Suprapubic skin (tissue), 3 donors: ENCODE measurements at regions not wholly inside any gene's neighbourhood (a gene's known extent, or its start where the extent isn't known, plus 50 kb on each side); places are given as distances from the start of the nearest gene placed in this dataset.

ENCODE experiments used
- EP300 ChIP-seq: sonication (generic); formaldehyde crosslinking; IDR thresholded peaks from one replicate; pipeline ENCODE4 v1.6.1; 2017; ENCODE audit warnings: antibody characterized with exemption
- POLR2A ChIP-seq, 2 donors: fragments of 450-650 bp; IDR thresholded peaks; one replicate each; pipeline ENCODE4 v1.6.1; 2017; ENCODE audit warnings: antibody characterized with exemption in 2 of 2, mild to moderate bottlenecking in 2 of 2, moderate library complexity in 2 of 2
- TF ChIP-seq, protein P1 (sequence below), 2 donors: fragments of 200-600 bp in 1 of 2; fragments of 450-650 bp in 1 of 2; sonication (generic) in 1 of 2; IDR thresholded peaks; one replicate each; pipeline ENCODE4 v1.5.1; 2016 to 2019; ENCODE audit warnings: antibody characterized with exemption in 2 of 2, mild to moderate bottlenecking in 1 of 2, moderate library complexity in 1 of 2

DNA sequence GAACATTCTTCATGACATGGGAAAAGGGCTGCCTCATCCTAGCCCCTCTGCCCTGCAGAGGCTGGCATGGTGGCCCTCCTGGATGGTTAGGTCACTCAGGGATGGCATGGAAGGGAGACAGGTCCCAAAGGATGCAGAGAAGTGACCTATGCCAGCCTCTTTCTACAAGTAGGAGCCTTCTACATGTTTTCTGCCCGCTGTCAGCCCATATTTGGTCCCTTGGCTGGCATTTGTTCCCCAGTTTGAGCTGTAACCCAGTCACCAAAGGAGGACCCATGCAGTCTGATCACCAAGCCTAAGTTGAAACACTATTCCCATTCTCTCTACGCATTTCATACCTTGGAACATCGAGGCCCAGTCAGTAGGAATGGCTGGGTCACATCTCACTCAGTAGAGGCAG is 95.4 kb downstream of the PJA1 start:
- TF ChIP-seq, protein P1, sequence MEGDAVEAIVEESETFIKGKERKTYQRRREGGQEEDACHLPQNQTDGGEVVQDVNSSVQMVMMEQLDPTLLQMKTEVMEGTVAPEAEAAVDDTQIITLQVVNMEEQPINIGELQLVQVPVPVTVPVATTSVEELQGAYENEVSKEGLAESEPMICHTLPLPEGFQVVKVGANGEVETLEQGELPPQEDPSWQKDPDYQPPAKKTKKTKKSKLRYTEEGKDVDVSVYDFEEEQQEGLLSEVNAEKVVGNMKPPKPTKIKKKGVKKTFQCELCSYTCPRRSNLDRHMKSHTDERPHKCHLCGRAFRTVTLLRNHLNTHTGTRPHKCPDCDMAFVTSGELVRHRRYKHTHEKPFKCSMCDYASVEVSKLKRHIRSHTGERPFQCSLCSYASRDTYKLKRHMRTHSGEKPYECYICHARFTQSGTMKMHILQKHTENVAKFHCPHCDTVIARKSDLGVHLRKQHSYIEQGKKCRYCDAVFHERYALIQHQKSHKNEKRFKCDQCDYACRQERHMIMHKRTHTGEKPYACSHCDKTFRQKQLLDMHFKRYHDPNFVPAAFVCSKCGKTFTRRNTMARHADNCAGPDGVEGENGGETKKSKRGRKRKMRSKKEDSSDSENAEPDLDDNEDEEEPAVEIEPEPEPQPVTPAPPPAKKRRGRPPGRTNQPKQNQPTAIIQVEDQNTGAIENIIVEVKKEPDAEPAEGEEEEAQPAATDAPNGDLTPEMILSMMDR (IDR thresholded peaks at IDR 0.05): no peak
- TF ChIP-seq POLR2A (IDR thresholded peaks at IDR 0.05) (no peak), EP300 (no peak)
